NCI-H345 treated with DMSO at 0.1 percent for 48 hours (cell line): ENCODE measurements at regions not wholly inside any gene's neighbourhood (a gene's known extent, or its start where the extent isn't known, plus 50 kb on each side); places are given as distances from the start of the nearest gene placed in this dataset.

Source experiments
- DNase-seq: peaks from one replicate; lab custom pipeline; 2025; ENCODE audit not compliant: unreplicated experiment; lab: John Stamatoyannopoulos, UW

GRCh38 chr12:123100882-123101281 lies 50.0 kb downstream of the PITPNM2 start:
- no peak for DNase-seq

- DNase-seq: no peak
These were observed 50.4 kb downstream of the PITPNM2 start for GRCh38 chr12:123100450-123100849.

GRCh38 chr12:123099560-123100192 lies 51.2 kb downstream of the PITPNM2 start:
- DNase-seq: peak; percentile 52

- DNase-seq: no peak
These were observed 52.1 kb downstream of the PITPNM2 start for GRCh38 chr12:123098780-123099179.

GRCh38 chr12:123097561-123098084 lies 53.3 kb downstream of the PITPNM2 start:
- no peak for DNase-seq

GRCh38 chr12:123096741-123097140 lies 54.1 kb downstream of the PITPNM2 start:
- no peak for DNase-seq

- DNase-seq: no peak
These were observed 54.7 kb downstream of the PITPNM2 start for GRCh38 chr12:123096182-123096581.

GRCh38 chr12:123095078-123095881 lies 55.6 kb downstream of the PITPNM2 start:
- DNase-seq: no peak

- DNase-seq: no peak
These were observed 56.4 kb downstream of the PITPNM2 start for GRCh38 chr12:123094349-123095077.

- DNase-seq: no peak
These were observed 58.0 kb downstream of the PITPNM2 start for GRCh38 chr12:123092866-123093265.

GRCh38 chr12:123091230-123092150 lies 59.4 kb downstream of the PITPNM2 start:
- DNase-seq: no peak

GRCh38 chr12:123089631-123090353 lies 61.1 kb downstream of the PITPNM2 start:
- no peak for DNase-seq

GRCh38 chr12:123089140-123089539 lies 61.8 kb downstream of the PITPNM2 start:
- DNase-seq: no peak

GRCh38 chr12:123085730-123086487 lies 65.0 kb downstream of the PITPNM2 start:
- DNase-seq: peak; percentile 56

GRCh38 chr12:123085066-123085465 lies 65.8 kb downstream of the PITPNM2 start:
- no peak for DNase-seq

- no peak for DNase-seq
These were observed 67.0 kb downstream of the PITPNM2 start for GRCh38 chr12:123083661-123084571.

- no peak for DNase-seq
These were observed 70.3 kb downstream of the PITPNM2 start for GRCh38 chr12:123080634-123081033.

- DNase-seq: no peak
These were observed 72.2 kb downstream of the PITPNM2 start for GRCh38 chr12:123078531-123079155.
